Transverse colon (tissue), 4 donors: ENCODE measurements at regions not wholly inside any gene's neighbourhood (a gene's known extent, or its start where the extent isn't known, plus 50 kb on each side); places are given as distances from the start of the nearest gene placed in this dataset.
"Not testable (repeated sequence)": the region's sequence is repeated elsewhere in the genome, so short reads cannot be mapped to it uniquely, and the experiment has no call there.

ENCODE experiments used
- DNase-seq: peaks from one replicate; pipeline ENCODE4 v3.0.0-alpha.2; 2019
- H3K27ac ChIP-seq, 4 donors: fragments of 200-600 bp; sonication (generic); 2 replicates each; pipeline ENCODE4 v1.5.1; 2016 to 2018; ENCODE audit warnings: inconsistent platforms in 4 of 4
- H3K27me3 ChIP-seq: fragments of 200-600 bp; sonication (generic); 2 replicates; pipeline ENCODE4 v1.5.1; 2017; ENCODE audit warnings: inconsistent platforms
- H3K36me3 ChIP-seq, 4 donors: fragments of 200-600 bp; sonication (generic); 2 replicates each; pipeline ENCODE4 v1.5.1; 2017 to 2019; ENCODE audit warnings: inconsistent platforms in 4 of 4
- H3K4me1 ChIP-seq, 4 donors: fragments of 200-600 bp; sonication (generic); 2 replicates each; pipeline ENCODE4 v1.5.1; 2017 to 2020; ENCODE audit warnings: inconsistent platforms in 4 of 4
- H3K4me3 ChIP-seq, 4 donors: fragments of 200-600 bp; sonication (generic); 1 replicate in 1 of 4; 2 replicates in 3 of 4; pipeline versions ENCODE4 v1.5.1 to v1.6.1; 2017 to 2019; ENCODE audit warnings: inconsistent platforms in 4 of 4
- H3K9me3 ChIP-seq, 2 donors: fragments of 200-600 bp; sonication (generic); 2 replicates each; pipeline ENCODE4 v1.5.1; 2017 to 2019; ENCODE audit warnings: inconsistent platforms in 2 of 2
- WGBS, 2 donors: methylation state at CpG; one replicate each; pipeline ENCODE4 v1.1.5; 2018; ENCODE audit warnings: low coverage in 1 of 2; 5-methylcytosine and 5-hydroxymethylcytosine counted together
- in situ Hi-C, 4 donors: fragments of 200-750 bp; cut with MboI; loops; one replicate each; pipeline versions ENCODE4 v1.15.0 to v1.15.1; 2017; ENCODE audit warnings: low sequenced_read_pairs in 3 of 4, low pct_ligation_motif_present in 1 of 4, low pct_unique_long_range_greater_than_20kb in 1 of 4
- intact Hi-C: fragments of 100-400 bp; cut with DNase I; formaldehyde crosslinking; loops from one replicate; pipeline ENCODE4 v1.15.1; 2023; ENCODE audit warnings: low total_unique reads
- TF ChIP-seq, protein P1 (sequence below), 5 experiments: fragments of 200-600 bp in 3 of 5; fragments of 450-650 bp in 2 of 5; sonication (generic) in 3 of 5; IDR thresholded peaks; 1 replicate in 2 of 5; 2 replicates in 3 of 5; pipeline ENCODE4 v1.5.1; 2016 to 2017; ENCODE audit warnings: antibody characterized with exemption in 5 of 5, inconsistent platforms in 3 of 5, mild to moderate bottlenecking in 2 of 5, moderate library complexity in 1 of 5

DNA sequence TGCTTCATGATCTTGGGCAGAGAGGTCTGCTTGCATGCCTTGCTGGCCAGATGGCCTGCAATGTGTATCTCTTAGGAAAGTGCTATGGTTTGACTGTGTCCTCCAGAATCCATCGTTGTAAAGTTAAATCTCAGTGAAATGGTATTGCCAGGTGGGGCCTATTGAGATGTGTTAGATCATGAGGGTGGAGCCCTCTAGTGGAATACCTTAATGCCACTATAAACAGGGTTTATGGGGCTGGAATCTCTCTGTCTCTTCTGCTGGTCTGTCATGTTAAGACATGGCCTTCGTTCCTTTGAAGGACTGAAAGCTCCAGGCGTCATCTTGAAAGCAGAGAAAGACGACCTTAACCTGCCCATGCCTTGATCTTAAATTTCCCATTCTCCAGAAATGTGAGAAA lies 411.1 kb downstream of the RPIA start:
- H3K4me3 ChIP-seq, in situ Hi-C loops, H3K36me3 ChIP-seq, H3K9me3 ChIP-seq, H3K4me1 ChIP-seq, DNase-seq, H3K27ac ChIP-seq, intact Hi-C loops, H3K27me3 ChIP-seq: not testable (repeated sequence)
- 60% methylated on average over 4 of the region's 4 CpGs; no CpG with 5 or more reads in 1 of the 2 donors for WGBS, 2 donors

DNA sequence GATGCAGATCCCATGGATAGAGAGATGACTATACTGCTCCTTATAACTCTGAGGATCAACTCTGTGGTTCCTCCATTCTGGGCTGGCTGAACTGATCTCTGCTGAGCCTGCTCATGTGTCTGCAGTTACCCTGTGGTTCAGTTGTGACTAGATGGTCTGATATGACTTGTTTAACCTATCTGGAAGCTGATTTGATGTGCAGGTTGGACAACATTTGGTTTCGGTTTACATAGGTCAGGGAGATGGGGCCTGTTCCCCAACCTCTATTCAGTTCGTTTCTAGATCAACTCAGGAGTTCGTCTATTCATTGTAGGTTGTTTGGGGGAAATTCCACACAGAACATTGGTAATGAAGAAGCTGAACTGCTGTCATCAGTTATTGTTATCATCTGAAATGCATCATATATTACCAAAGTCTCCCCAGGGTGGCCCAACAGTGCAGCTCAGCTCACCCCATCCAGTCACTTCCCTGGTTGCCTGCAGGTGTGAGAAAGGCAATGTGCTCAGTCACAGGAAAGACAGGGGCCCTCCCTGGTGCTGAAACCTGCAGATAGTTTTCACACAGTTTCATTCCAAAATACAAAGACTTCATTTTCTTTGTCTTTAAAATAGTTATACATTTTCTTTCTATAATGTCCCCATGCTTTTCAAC lies 415.0 kb downstream of the RPIA start:
- H3K4me1 ChIP-seq, H3K27ac ChIP-seq, H3K36me3 ChIP-seq, in situ Hi-C loops, H3K9me3 ChIP-seq, DNase-seq, H3K27me3 ChIP-seq, H3K4me3 ChIP-seq, intact Hi-C loops: not testable (repeated sequence)
- no CpG with 5 or more reads among the region's 3 CpGs for WGBS, 2 donors

DNA sequence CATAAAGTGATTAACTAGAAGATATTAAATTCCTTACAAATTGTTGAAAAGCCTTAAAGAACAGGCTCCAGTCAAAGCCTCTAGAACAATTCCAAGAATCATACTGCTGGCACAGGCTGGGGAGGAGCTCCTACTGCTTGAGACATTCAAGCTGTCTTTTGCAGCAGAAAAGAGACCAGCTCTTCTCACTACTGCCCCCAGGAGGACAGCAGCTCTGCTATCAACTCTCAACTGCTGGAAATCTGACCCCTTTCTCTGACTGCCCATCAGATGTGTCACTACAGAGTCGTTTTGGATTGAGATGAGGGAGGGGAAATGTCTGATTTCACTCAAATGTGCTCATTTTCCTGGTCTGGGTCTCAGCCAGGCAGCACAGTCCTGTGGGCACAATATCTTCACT lies 421.0 kb downstream of the RPIA start:
- WGBS, 2 donors: 0% methylated on average over 1 of the region's 1 CpG; no CpG with 5 or more reads in 1 of the 2 donors
- H3K27me3 ChIP-seq, in situ Hi-C loops, intact Hi-C loops, H3K36me3 ChIP-seq, H3K27ac ChIP-seq, H3K4me3 ChIP-seq, H3K4me1 ChIP-seq, H3K9me3 ChIP-seq, DNase-seq: not testable (repeated sequence)
- TF ChIP-seq, protein P1, sequence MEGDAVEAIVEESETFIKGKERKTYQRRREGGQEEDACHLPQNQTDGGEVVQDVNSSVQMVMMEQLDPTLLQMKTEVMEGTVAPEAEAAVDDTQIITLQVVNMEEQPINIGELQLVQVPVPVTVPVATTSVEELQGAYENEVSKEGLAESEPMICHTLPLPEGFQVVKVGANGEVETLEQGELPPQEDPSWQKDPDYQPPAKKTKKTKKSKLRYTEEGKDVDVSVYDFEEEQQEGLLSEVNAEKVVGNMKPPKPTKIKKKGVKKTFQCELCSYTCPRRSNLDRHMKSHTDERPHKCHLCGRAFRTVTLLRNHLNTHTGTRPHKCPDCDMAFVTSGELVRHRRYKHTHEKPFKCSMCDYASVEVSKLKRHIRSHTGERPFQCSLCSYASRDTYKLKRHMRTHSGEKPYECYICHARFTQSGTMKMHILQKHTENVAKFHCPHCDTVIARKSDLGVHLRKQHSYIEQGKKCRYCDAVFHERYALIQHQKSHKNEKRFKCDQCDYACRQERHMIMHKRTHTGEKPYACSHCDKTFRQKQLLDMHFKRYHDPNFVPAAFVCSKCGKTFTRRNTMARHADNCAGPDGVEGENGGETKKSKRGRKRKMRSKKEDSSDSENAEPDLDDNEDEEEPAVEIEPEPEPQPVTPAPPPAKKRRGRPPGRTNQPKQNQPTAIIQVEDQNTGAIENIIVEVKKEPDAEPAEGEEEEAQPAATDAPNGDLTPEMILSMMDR (IDR thresholded peaks at IDR 0.05): peak in 1 of 5 experiments; percentile 14

- H3K27ac ChIP-seq, DNase-seq, H3K4me3 ChIP-seq, intact Hi-C loops, H3K27me3 ChIP-seq, in situ Hi-C loops, H3K9me3 ChIP-seq, H3K36me3 ChIP-seq, H3K4me1 ChIP-seq: not testable (repeated sequence)
Measured at GRCh38 chr2:89113286-89113685, 421.8 kb downstream of the RPIA start.

- DNase-seq, H3K36me3 ChIP-seq, H3K27ac ChIP-seq, H3K4me1 ChIP-seq, H3K9me3 ChIP-seq, H3K4me3 ChIP-seq, in situ Hi-C loops, intact Hi-C loops, H3K27me3 ChIP-seq: not testable (repeated sequence)
Measured at GRCh38 chr2:89129440-89129839, 438.0 kb downstream of the RPIA start.

GRCh38 chr2:89130665-89131308 lies 439.3 kb downstream of the RPIA start:
- H3K9me3 ChIP-seq, H3K27me3 ChIP-seq, H3K4me1 ChIP-seq, H3K27ac ChIP-seq, H3K4me3 ChIP-seq, H3K36me3 ChIP-seq, in situ Hi-C loops, DNase-seq, intact Hi-C loops: not testable (repeated sequence)
- 67 to 83% methylated on average over 7 to 10 of the region's 10 CpGs for WGBS, 2 donors

DNA sequence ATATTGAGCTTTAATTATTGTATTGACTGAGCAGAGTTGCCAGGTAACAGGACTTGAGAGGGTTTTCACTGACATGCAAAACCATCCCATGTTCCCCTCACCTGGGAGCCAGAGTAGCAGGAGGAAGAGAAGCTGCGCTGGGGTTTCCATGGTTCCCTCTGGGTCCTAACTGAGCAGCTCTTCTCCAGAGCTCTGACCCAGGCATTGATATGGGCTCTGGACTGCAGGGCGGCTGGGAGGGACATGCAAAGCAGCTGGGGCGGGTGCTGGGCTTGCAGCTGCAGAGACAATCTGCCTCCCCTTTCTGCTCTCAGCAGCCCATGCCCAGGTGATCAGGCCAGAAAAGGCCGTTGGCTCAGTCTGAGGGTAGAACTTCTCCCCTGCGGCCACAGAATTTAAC lies 451.5 kb downstream of the RPIA start:
- H3K36me3 ChIP-seq, intact Hi-C loops, H3K27ac ChIP-seq, H3K9me3 ChIP-seq, H3K4me3 ChIP-seq, H3K4me1 ChIP-seq, in situ Hi-C loops, H3K27me3 ChIP-seq: not testable (repeated sequence)
- DNase-seq: peak; percentile 21
- 28% methylated on average over 5 of the region's 5 CpGs; no CpG with 5 or more reads in 1 of the 2 donors for WGBS, 2 donors

GRCh38 chr2:89145342-89145741 lies 453.9 kb downstream of the RPIA start:
- H3K4me3 ChIP-seq, H3K27me3 ChIP-seq, H3K9me3 ChIP-seq, H3K27ac ChIP-seq, H3K4me1 ChIP-seq, H3K36me3 ChIP-seq, intact Hi-C loops, in situ Hi-C loops, DNase-seq: not testable (repeated sequence)
- WGBS, 2 donors: 69% methylated on average over 1 of the region's 1 CpG; no CpG with 5 or more reads in 1 of the 2 donors

DNA sequence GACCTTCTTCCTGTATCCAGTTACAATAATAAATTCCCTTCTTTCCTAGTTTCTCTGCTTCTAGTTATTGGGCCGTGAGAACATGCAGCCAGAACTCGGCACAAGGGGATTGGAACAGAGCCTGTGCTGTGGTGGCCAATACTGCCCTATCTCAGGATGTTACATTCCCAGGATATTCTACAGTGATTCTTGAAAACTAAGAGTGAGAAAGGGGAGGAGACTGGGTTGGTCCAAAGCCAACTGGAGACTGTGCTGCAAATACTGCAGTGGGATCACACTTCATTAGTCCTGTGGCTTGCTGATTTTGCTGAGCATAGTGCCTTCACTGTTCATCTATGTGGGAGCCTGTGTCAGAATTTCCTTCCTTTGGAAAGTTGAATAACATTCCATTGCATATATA lies 456.8 kb downstream of the RPIA start:
- H3K27me3 ChIP-seq, H3K4me3 ChIP-seq, intact Hi-C loops, H3K9me3 ChIP-seq, H3K36me3 ChIP-seq, H3K4me1 ChIP-seq, H3K27ac ChIP-seq, in situ Hi-C loops, DNase-seq: not testable (repeated sequence)
- 47 to 70% methylated on average over 2 of the region's 2 CpGs for WGBS, 2 donors

DNA sequence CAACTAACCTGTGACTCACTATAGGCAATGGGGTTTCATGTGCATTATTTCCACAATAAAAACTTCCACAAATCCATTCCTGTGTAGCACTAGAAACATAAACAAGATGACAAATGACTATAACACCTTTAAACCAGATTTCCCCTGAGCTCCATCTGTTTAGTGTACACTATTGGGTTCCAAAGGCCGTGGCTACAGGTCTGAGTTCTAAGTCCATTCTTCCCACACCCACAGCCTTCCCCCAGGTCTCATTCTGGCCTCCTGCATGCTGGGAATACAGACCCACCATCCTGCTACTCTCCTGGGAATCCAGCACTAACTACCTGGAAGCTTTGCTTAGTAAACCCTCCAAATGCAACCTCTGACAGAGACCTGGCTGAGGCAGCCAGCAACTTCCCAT lies 460.2 kb downstream of the RPIA start:
- no CpG with 5 or more reads among the region's 1 CpG for WGBS, 2 donors
- H3K27me3 ChIP-seq, H3K36me3 ChIP-seq, DNase-seq, H3K9me3 ChIP-seq, H3K27ac ChIP-seq, in situ Hi-C loops, H3K4me1 ChIP-seq, H3K4me3 ChIP-seq, intact Hi-C loops: not testable (repeated sequence)
